HepG2 (cell line): ENCODE measurements at regions not wholly inside any gene's neighbourhood (a gene's known extent, or its start where the extent isn't known, plus 50 kb on each side); places are given as distances from the start of the nearest gene placed in this dataset.

Experiments
- ATAC-seq: fragments of 200-7000 bp; cut with Tn5 transposase; 3 replicates; pipeline ENCODE4 v1.9.1; 2020; ENCODE audit warnings: mild to moderate bottlenecking, moderate library complexity
- BruUV-seq: library from RNA; stranded (reverse); fragments of 400-500 nt; replicated peaks from 2 replicates; lab custom pipeline; 2021; lab: Mats Ljungman, UMichigan
- CTCF ChIA-PET: fragments of 300-600 bp; formaldehyde crosslinking; extraction: SDS; loops from one replicate; lab custom pipeline; 2021; ENCODE audit warnings: low total read pairs, inconsistent platforms, low intra/inter-chr PET ratio; lab: Yijun Ruan, JAX
- POLR2A ChIA-PET: fragments of 350-600 bp; sonication (Branson Sonifier 250); formaldehyde crosslinking; loops from one replicate; lab custom pipeline; 2020; ENCODE audit warnings: antibody characterized with exemption, inconsistent platforms; lab: Yijun Ruan, JAX
- DNase-seq: peaks from one replicate; pipeline ENCODE4 v3.0.0-alpha.2; 2015; ENCODE audit warnings: low spot score
- FAIRE-seq: peaks from 3 replicates; lab custom pipeline; 2011; peaks lifted over from hg19 to GRCh38; lab: Jason Lieb, UNC
- H2AFZ ChIP-seq: one replicate; pipeline ENCODE4 v1.6.1; 2011; ENCODE audit warnings: low read length, inconsistent platforms
- H3K27ac ChIP-seq: fragments of 300-600 bp; 3 replicates; pipeline ENCODE4 v1.8.0; 2011; ENCODE audit warnings: mixed run types, mild to moderate bottlenecking, mixed read lengths, low read length, inconsistent platforms; ENCODE audit not compliant: insufficient read depth; ENCODE audit errors: extremely low read length
- H3K27me3 ChIP-seq, 2 experiments: fragments of 200-600 bp in 1 of 2; 2 replicates in 1 of 2; 3 replicates in 1 of 2; pipeline versions ENCODE4 v1.6.0 to v1.8.0; 2011; ENCODE audit warnings: low read length in 2 of 2, mild to moderate bottlenecking in 2 of 2, moderate library complexity in 2 of 2, inconsistent platforms in 1 of 2; ENCODE audit not compliant: insufficient read depth in 2 of 2, control insufficient read depth in 1 of 2
- H3K36me3 ChIP-seq, 2 experiments: fragments of 200-600 bp in 1 of 2; replicated peaks in 1 of 2; 2 replicates in 1 of 2; 3 replicates in 1 of 2; pipeline versions ENCODE4 v1.5.1 to v1.8.0; 2011; ENCODE audit warnings: low read length in 2 of 2, inconsistent platforms in 1 of 2; ENCODE audit not compliant: insufficient read depth in 2 of 2, control insufficient read depth in 1 of 2
- H3K4me1 ChIP-seq: 2 replicates; pipeline ENCODE4 v1.5.1; 2012; ENCODE audit warnings: low read length, inconsistent platforms; ENCODE audit not compliant: insufficient read depth
- H3K4me2 ChIP-seq: 2 replicates; pipeline ENCODE4 v1.6.0; 2011; ENCODE audit warnings: low read depth, low read length, inconsistent platforms
- H3K4me3 ChIP-seq, 3 experiments: fragments of 200-600 bp in 1 of 3; sonication (generic), shearing (Covaris generic) in 1 of 3; replicated peaks in 1 of 3; 2 replicates each; pipeline ENCODE4 v1.5.1; 2011 to 2016; ENCODE audit warnings: low read length in 3 of 3, inconsistent platforms in 2 of 3, low read depth in 2 of 3, mild to moderate bottlenecking in 2 of 3, control low read depth in 1 of 3, mixed read lengths in 1 of 3; ENCODE audit not compliant: insufficient read depth in 1 of 3
- H3K79me2 ChIP-seq: one replicate; pipeline ENCODE4 v1.6.1; 2011; ENCODE audit warnings: low read length, inconsistent platforms; ENCODE audit not compliant: insufficient read depth
- H3K9ac ChIP-seq: 2 replicates; pipeline ENCODE4 v1.6.0; 2011; ENCODE audit warnings: mild to moderate bottlenecking, low read depth, low read length, inconsistent platforms; ENCODE audit not compliant: insufficient read depth
- H3K9me3 ChIP-seq: 2 replicates; pipeline ENCODE4 v1.5.1; 2012; ENCODE audit warnings: mild to moderate bottlenecking, low read length
- H4K20me1 ChIP-seq: 2 replicates; pipeline ENCODE4 v1.6.0; 2011; ENCODE audit warnings: inconsistent platforms, mild to moderate bottlenecking, low read length, moderate library complexity; ENCODE audit not compliant: insufficient read depth
- DBP ChIP-seq: sonication (generic); formaldehyde crosslinking; IDR thresholded peaks from 2 replicates; pipeline ENCODE4 v1.4.0; 2020; ENCODE audit warnings: missing genetic modification reagents; ENCODE audit errors: not compliant biosample characterization
- HIVEP1 ChIP-seq: sonication (generic); formaldehyde crosslinking; IDR thresholded peaks from 2 replicates; pipeline ENCODE4 v1.4.0; 2020; ENCODE audit warnings: mild to moderate bottlenecking, missing genetic modification reagents
- HMGXB3 ChIP-seq: sonication (generic); formaldehyde crosslinking; IDR thresholded peaks from 2 replicates; pipeline ENCODE4 v1.4.0; 2020; ENCODE audit warnings: missing genetic modification reagents, borderline replicate concordance
- HOXA5 ChIP-seq: sonication (generic); formaldehyde crosslinking; IDR thresholded peaks from 2 replicates; pipeline ENCODE4 v1.4.0; 2020; ENCODE audit warnings: missing genetic modification reagents
- LCORL ChIP-seq, 2 experiments: fragments of 450-650 bp in 1 of 2; sonication (generic) in 1 of 2; formaldehyde crosslinking in 1 of 2; IDR thresholded peaks; 2 replicates each; pipeline versions ENCODE4 v1.5.0 to v1.6.1; 2017 to 2020; ENCODE audit warnings: antibody characterized with exemption in 1 of 2, missing genetic modification reagents in 1 of 2
- SNAPC2 ChIP-seq: sonication (generic); formaldehyde crosslinking; IDR thresholded peaks from 2 replicates; pipeline ENCODE4 v1.8.1; 2022; ENCODE audit warnings: mild to moderate bottlenecking, missing genetic modification reagents
- ZNF207 ChIP-seq: fragments of 450-650 bp; IDR thresholded peaks from 2 replicates; pipeline ENCODE4 v1.6.1; 2016; ENCODE audit warnings: antibody characterized with exemption, borderline replicate concordance
- ZNF784 ChIP-seq: sonication (generic); formaldehyde crosslinking; IDR thresholded peaks from 2 replicates; pipeline ENCODE4 v1.5.1; 2020; ENCODE audit warnings: missing genetic modification reagents, mild to moderate bottlenecking, borderline replicate concordance
- ZNF879 ChIP-seq: sonication (generic); formaldehyde crosslinking; IDR thresholded peaks from 2 replicates; pipeline ENCODE4 v1.8.1; 2023; ENCODE audit warnings: missing genetic modification reagents
- WGBS: methylation state at CpG from one replicate; pipeline ENCODE4 v1.1.6; 2017; ENCODE audit warnings: low lambda C conversion rate; 5-methylcytosine and 5-hydroxymethylcytosine counted together
- in situ Hi-C: cut with HindIII; loops from 2 replicates; pipeline ENCODE4 v1.10.0; 2017; ENCODE audit warnings: low pct_unique_long_range_greater_than_20kb; ENCODE audit not compliant: extremely low pct_ligation_motif_present
- intact Hi-C: fragments of 100-400 bp; cut with micrococcal nuclease; formaldehyde crosslinking; loops from one replicate; pipeline ENCODE4 v1.10.0; 2022; ENCODE audit not compliant: unreplicated experiment

GRCh38 chr13:34751492-34751891 lies 190.6 kb upstream of the NBEA start (continued):
- TF ChIP-seq ZNF784 (no peak), HMGXB3 (no peak), HIVEP1 (CRISPR knock-in tag) (no peak), ZNF879 (no peak), LCORL (IDR thresholded peaks at IDR 0.05) (no peak), LCORL (CRISPR knock-in tag; IDR thresholded peaks at IDR 0.05) (no peak), SNAPC2 (no peak), HOXA5 (CRISPR knock-in tag) (no peak)

GRCh38 chr13:34752283-34752960 lies 189.6 kb upstream of the NBEA start:
- Histone ChIP-seq H3K9ac (no peak overlapping the region), H3K27ac (no peak overlapping the region), H3K79me2 (no peaks in the 10 kb centered on the region), H3K4me1 (no peaks in the 10 kb centered on the region), H4K20me1 (no peaks in the 10 kb centered on the region), H2AFZ (no peak overlapping the region), H3K4me3 (no peak overlapping the region), H3K4me2 (no peak overlapping the region), H3K36me3 (no peaks in the 10 kb centered on the region), H3K9me3 (no peaks in the 10 kb centered on the region), H3K27me3 (peaks cover 0 to 15% of the 10 kb centered on the region in 2 experiments; a peak in 1 of 5 replicates)
- 16% methylated on average over 11 of the region's 11 CpGs for WGBS
- TF ChIP-seq DBP (CRISPR knock-in tag) (no peak), ZNF207 (no peak)
- in situ Hi-C loops (no loop called here), intact Hi-C loops (no loop called here)
- POLR2A ChIA-PET = no interaction called here
- no peak for FAIRE-seq
- BruUV-seq = no TSS peak
- ATAC-seq = no peak
- CTCF ChIA-PET = no interaction called here
- no peak for DNase-seq
